Uterus (tissue), 3 donors: ENCODE measurements at regions not wholly inside any gene's neighbourhood (a gene's known extent, or its start where the extent isn't known, plus 50 kb on each side); places are given as distances from the start of the nearest gene placed in this dataset. TPM values are rescaled to one million over a fixed set of nuclear protein-coding genes. Genes with fewer than 3 reads are reported as not detected.

Experiments
- DNase-seq, 2 donors: peaks; one replicate each; pipeline ENCODE4 v3.0.0-alpha.2; 2019 to 2020
- H3K27ac ChIP-seq, 2 donors: fragments of 200-600 bp; sonication (generic); 1 replicate in 1 of 2; 2 replicates in 1 of 2; pipeline ENCODE4 v1.5.1; 2016 to 2018
- H3K27me3 ChIP-seq, 2 donors: fragments of 200-600 bp; sonication (generic); one replicate each; pipeline ENCODE4 v1.5.1; 2018 to 2019; ENCODE audit warnings: control low read depth in 1 of 2
- H3K36me3 ChIP-seq, 2 donors: fragments of 200-600 bp; sonication (generic); one replicate each; pipeline ENCODE4 v1.5.1; 2019; ENCODE audit warnings: control low read depth in 1 of 2
- H3K4me1 ChIP-seq, 2 donors: fragments of 200-600 bp; sonication (generic); one replicate each; pipeline ENCODE4 v1.5.1; 2018 to 2019; ENCODE audit warnings: control low read depth in 1 of 2
- H3K4me3 ChIP-seq, 2 donors: fragments of 200-600 bp; sonication (generic); 1 replicate in 1 of 2; 2 replicates in 1 of 2; pipeline ENCODE4 v1.5.1; 2018 to 2019; ENCODE audit warnings: mild to moderate bottlenecking in 1 of 2
- H3K9me3 ChIP-seq, 2 donors: fragments of 200-600 bp; sonication (generic); one replicate each; pipeline ENCODE4 v1.5.1; 2019; ENCODE audit warnings: control low read depth in 1 of 2
- POLR2A ChIP-seq, 2 donors: fragments of 450-650 bp; IDR thresholded peaks; one replicate each; pipeline ENCODE4 v1.6.1; 2016; ENCODE audit warnings: antibody characterized with exemption in 2 of 2, mild to moderate bottlenecking in 1 of 2, moderate library complexity in 1 of 2
- intact Hi-C: fragments of 100-400 bp; cut with DNase I; formaldehyde crosslinking; loops from one replicate; pipeline ENCODE4 v1.15.1; 2023; ENCODE audit warnings: low total_unique reads
- small RNA-seq: library from RNA; depleted of rRNA; stranded (forward); fragments of <200 nt; gene quantifications from one replicate; pipeline ENCODE3, GENCODE V24; 2016
- TF ChIP-seq, protein P1 (sequence below), 4 experiments: fragments of 200-600 bp in 2 of 4; fragments of 450-650 bp in 2 of 4; sonication (generic) in 2 of 4; IDR thresholded peaks; one replicate each; pipeline ENCODE4 v1.5.1; 2016 to 2019; ENCODE audit warnings: antibody characterized with exemption in 4 of 4, mild to moderate bottlenecking in 2 of 4, moderate library complexity in 1 of 4
- donor health status: DM: yes; HTN: yes; CAD: no.

DNA sequence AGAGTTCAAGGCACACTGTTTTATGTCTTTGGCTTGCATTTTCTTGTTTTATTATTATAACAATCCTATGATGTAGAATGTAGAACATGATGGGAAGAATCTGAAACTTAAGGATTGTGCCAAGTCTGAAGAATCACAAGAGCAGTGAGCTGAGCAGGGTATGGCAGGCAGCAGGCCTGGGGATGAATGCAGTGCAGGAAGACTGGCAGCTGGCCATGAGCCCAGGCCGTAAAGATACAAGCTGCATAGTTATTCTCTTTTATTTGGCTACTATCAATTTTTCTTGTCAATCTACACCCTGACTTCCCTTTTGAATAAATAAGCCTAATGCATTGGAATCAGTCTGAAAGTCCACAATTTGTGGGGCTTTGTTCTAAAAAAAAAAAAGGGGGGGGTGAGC, 89.6 kb upstream of the ARPP21 start:
- Histone ChIP-seq H3K9me3 (no peaks in the 10 kb centered on the region), H3K27me3 (no peaks in the 10 kb centered on the region), H3K27ac (no peak overlapping the region), H3K4me3 (no peak overlapping the region), H3K4me1 (no peaks in the 10 kb centered on the region), H3K36me3 (no peaks in the 10 kb centered on the region)
- DNase-seq = no peak
- intact Hi-C loops = no loop called here
- TF ChIP-seq, protein P1, sequence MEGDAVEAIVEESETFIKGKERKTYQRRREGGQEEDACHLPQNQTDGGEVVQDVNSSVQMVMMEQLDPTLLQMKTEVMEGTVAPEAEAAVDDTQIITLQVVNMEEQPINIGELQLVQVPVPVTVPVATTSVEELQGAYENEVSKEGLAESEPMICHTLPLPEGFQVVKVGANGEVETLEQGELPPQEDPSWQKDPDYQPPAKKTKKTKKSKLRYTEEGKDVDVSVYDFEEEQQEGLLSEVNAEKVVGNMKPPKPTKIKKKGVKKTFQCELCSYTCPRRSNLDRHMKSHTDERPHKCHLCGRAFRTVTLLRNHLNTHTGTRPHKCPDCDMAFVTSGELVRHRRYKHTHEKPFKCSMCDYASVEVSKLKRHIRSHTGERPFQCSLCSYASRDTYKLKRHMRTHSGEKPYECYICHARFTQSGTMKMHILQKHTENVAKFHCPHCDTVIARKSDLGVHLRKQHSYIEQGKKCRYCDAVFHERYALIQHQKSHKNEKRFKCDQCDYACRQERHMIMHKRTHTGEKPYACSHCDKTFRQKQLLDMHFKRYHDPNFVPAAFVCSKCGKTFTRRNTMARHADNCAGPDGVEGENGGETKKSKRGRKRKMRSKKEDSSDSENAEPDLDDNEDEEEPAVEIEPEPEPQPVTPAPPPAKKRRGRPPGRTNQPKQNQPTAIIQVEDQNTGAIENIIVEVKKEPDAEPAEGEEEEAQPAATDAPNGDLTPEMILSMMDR (IDR thresholded peaks at IDR 0.05) = no peak
- no peak for TF ChIP-seq POLR2A (IDR thresholded peaks at IDR 0.05)

DNA sequence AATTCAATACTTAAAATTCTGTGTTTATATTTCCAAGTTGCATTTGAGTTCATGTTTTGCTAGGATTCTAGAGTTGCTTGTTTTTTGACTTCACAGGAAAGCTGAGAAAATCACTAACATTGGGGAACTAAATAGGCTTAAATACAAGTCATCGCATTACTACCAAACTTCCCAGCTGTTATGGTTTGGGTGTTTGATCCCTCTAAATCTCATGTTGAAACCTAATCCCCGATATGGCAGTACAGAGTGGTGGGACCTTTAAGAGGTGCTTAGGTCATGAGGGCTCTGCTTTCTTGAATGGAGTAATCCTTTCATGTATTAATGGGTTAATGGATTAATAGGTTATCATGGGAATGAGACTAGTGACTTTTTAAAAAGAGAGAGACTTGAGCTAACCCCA, 77.2 kb upstream of the ARPP21 start:
- no peak overlapping the region for H3K4me3 ChIP-seq
- TF ChIP-seq, protein P1 (IDR thresholded peaks at IDR 0.05) = no peak
- no peak for TF ChIP-seq POLR2A (IDR thresholded peaks at IDR 0.05)
- H3K9me3 ChIP-seq = no peaks in the 10 kb centered on the region
- intact Hi-C loops = no loop called here
- no peaks in the 10 kb centered on the region for H3K36me3 ChIP-seq
- H3K27ac ChIP-seq = no peak overlapping the region
- DNase-seq = no peak
- no peaks in the 10 kb centered on the region for H3K27me3 ChIP-seq
- H3K4me1 ChIP-seq = no peaks in the 10 kb centered on the region

DNA sequence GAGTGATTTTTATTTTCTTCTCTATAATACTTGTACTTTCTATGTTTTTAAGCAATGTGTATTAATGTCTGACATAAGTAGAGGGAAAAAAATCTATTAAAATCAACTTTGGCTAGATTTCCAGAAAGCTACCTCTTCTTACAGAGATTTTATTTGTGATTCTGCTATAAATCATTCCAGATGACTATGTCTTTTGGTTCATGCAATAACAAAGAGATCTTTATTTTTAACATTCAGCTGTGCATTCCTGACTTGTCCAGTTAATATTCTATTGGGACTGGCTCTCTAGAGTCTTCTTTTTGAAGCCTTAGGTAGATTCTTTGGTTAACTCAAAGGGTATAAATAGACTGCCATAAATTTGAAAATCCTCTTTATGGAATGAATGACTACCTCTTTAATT, 74.3 kb upstream of the ARPP21 start:
- intact Hi-C loops = no loop called here
- TF ChIP-seq, protein P1 (IDR thresholded peaks at IDR 0.05) = no peak
- no peak for TF ChIP-seq POLR2A (IDR thresholded peaks at IDR 0.05)
- Histone ChIP-seq H3K9me3 (no peaks in the 10 kb centered on the region), H3K36me3 (no peaks in the 10 kb centered on the region), H3K4me1 (no peaks in the 10 kb centered on the region), H3K27me3 (no peaks in the 10 kb centered on the region), H3K27ac (no peak overlapping the region), H3K4me3 (no peak overlapping the region)
- DNase-seq = no peak

Small RNAs in the stretch of these regions (small RNA-seq; reads per million reads assigned to genes)
- not detected for gene RNU6-243P
